B cell (primary cell): ENCODE measurements at regions not wholly inside any gene's neighbourhood (a gene's known extent, or its start where the extent isn't known, plus 50 kb on each side); places are given as distances from the start of the nearest gene placed in this dataset.

Source experiments
- ATAC-seq: fragments of 200-7000 bp; cut with Tn5 transposase; one replicate; pipeline ENCODE4 v1.10.0; 2021; ENCODE audit warnings: low read depth, mild to moderate bottlenecking, moderate number of reproducible peaks, moderate library complexity
- CTCF ChIA-PET: fragments of 350-600 bp; sonication (Branson Sonifier 250); formaldehyde crosslinking; loops from one replicate; lab custom pipeline; 2021; ENCODE audit warnings: antibody characterized with exemption, inconsistent platforms; lab: Charles Lee
- POLR2A ChIA-PET: fragments of 350-600 bp; sonication (Branson Sonifier 250); formaldehyde crosslinking; loops from one replicate; lab custom pipeline; 2021; ENCODE audit warnings: antibody characterized with exemption; lab: Charles Lee
- DNase-seq: peaks from one replicate; pipeline ENCODE4 v3.0.0; 2013
- H2AFZ ChIP-seq: 2 replicates; pipeline ENCODE4 v1.6.1; 2012; ENCODE audit warnings: mild to moderate bottlenecking, low read depth, low read length; ENCODE audit not compliant: insufficient read depth, poor library complexity, severe bottlenecking
- H3K27ac ChIP-seq, 2 donors: 1 replicate in 1 of 2; 2 replicates in 1 of 2; pipeline ENCODE4 v1.5.1; 2012 to 2013; ENCODE audit warnings: low read length in 2 of 2, mild to moderate bottlenecking in 2 of 2, moderate library complexity in 1 of 2
- H3K27me3 ChIP-seq, 4 experiments: fragments of 200-600 bp in 1 of 4; sonication (generic) in 1 of 4; replicated peaks in 1 of 4; 1 replicate in 2 of 4; 2 replicates in 2 of 4; pipeline versions ENCODE4 v1.6.1 to v1.7.0; 2013 to 2016; ENCODE audit warnings: low read length in 3 of 4, mild to moderate bottlenecking in 2 of 4, mixed read lengths in 1 of 4, moderate library complexity in 1 of 4; ENCODE audit not compliant: insufficient read depth in 4 of 4, control insufficient read depth in 3 of 4; ENCODE audit errors: control extremely low read depth in 1 of 4
- H3K36me3 ChIP-seq, 2 experiments: replicated peaks in 1 of 2; 1 replicate in 1 of 2; 2 replicates in 1 of 2; pipeline versions ENCODE4 v1.6.1 to v1.7.1; 2013; ENCODE audit warnings: low read length in 1 of 2; ENCODE audit not compliant: insufficient read depth in 2 of 2, control insufficient read depth in 1 of 2; ENCODE audit errors: control extremely low read depth in 1 of 2, extremely low read depth in 1 of 2
- H3K4me1 ChIP-seq, 2 donors: fragments of 200-600 bp in 1 of 2; sonication (generic) in 1 of 2; 1 replicate in 1 of 2; 2 replicates in 1 of 2; pipeline versions ENCODE4 v1.5.1 to v1.6.1; 2013 to 2017; ENCODE audit warnings: low read length in 2 of 2; ENCODE audit not compliant: control insufficient read depth in 2 of 2, insufficient read depth in 2 of 2
- H3K4me2 ChIP-seq: replicated peaks from 2 replicates; pipeline ENCODE3; 2012; ENCODE audit warnings: mild to moderate bottlenecking, low read depth, low read length; ENCODE audit not compliant: poor library complexity, severe bottlenecking
- H3K4me3 ChIP-seq, 5 experiments: fragments of 200-600 bp in 1 of 5; sonication (generic) in 1 of 5; 1 replicate in 3 of 5; 2 replicates in 2 of 5; pipeline versions ENCODE4 v1.5.1 to v1.7.0; 2011 to 2016; ENCODE audit warnings: low read length in 4 of 5, mild to moderate bottlenecking in 4 of 5, low read depth in 2 of 5, control low read depth in 1 of 5, moderate library complexity in 1 of 5; ENCODE audit not compliant: insufficient read depth in 1 of 5; ENCODE audit errors: control extremely low read depth in 1 of 5, extremely low read depth in 1 of 5
- H3K79me2 ChIP-seq: fragments of 200-600 bp; sonication (generic); one replicate; pipeline ENCODE4 v1.6.0; 2016; ENCODE audit warnings: low read length; ENCODE audit not compliant: control insufficient read depth, insufficient read depth
- H3K9ac ChIP-seq: fragments of 200-600 bp; sonication (generic); 2 replicates; pipeline ENCODE4 v1.6.1; 2017; ENCODE audit warnings: mild to moderate bottlenecking, low read length, moderate library complexity
- H3K9me3 ChIP-seq, 3 donors: one replicate each; pipeline versions ENCODE4 v1.6.1 to v1.7.1; 2013; ENCODE audit warnings: low read length in 2 of 3; ENCODE audit not compliant: control insufficient read depth in 2 of 3, insufficient read depth in 1 of 3; ENCODE audit errors: control extremely low read depth in 1 of 3
- H4K20me1 ChIP-seq: 2 replicates; pipeline ENCODE4 v1.6.0; 2012; ENCODE audit warnings: mild to moderate bottlenecking, low read length; ENCODE audit not compliant: insufficient read depth, control insufficient read depth, poor library complexity, severe bottlenecking
- H3K27ac Mint-ChIP-seq: one replicate; pipeline ENCODE4 v1.8.0; 2021; ENCODE audit warnings: mixed read lengths
- H3K27me3 Mint-ChIP-seq: one replicate; pipeline ENCODE4 v1.8.0; 2021; ENCODE audit warnings: mixed read lengths
- H3K4me1 Mint-ChIP-seq: one replicate; pipeline ENCODE4 v1.8.0; 2021; ENCODE audit warnings: mixed read lengths
- H3K4me3 Mint-ChIP-seq: one replicate; pipeline ENCODE4 v1.8.0; 2021; ENCODE audit warnings: mixed read lengths
- H3K9me3 Mint-ChIP-seq: one replicate; pipeline ENCODE4 v1.8.0; 2022; ENCODE audit warnings: mixed read lengths; ENCODE audit not compliant: insufficient read depth
- EZH2 ChIP-seq: IDR thresholded peaks from 2 replicates; pipeline ENCODE4 v1.6.1; 2012; ENCODE audit warnings: borderline replicate concordance, low read depth, mild to moderate bottlenecking, moderate library complexity, low read length; ENCODE audit not compliant: insufficient read depth, poor library complexity, severe bottlenecking
- WGBS: methylation state at CpG from one replicate; pipeline ENCODE4 v1.1.5; 2013; ENCODE audit warnings: missing lambda C conversion rate; ENCODE audit not compliant: insufficient coverage; 5-methylcytosine and 5-hydroxymethylcytosine counted together
- intact Hi-C: fragments of 100-400 bp; cut with micrococcal nuclease; formaldehyde crosslinking; loops from one replicate; pipeline ENCODE4 v1.10.0; 2022
- TF ChIP-seq, protein P1 (sequence below): fragments of 200-600 bp; IDR thresholded peaks from one replicate; pipeline ENCODE4 v1.8.0; 2022; ENCODE audit warnings: antibody characterized with exemption, mild to moderate bottlenecking

DNA sequence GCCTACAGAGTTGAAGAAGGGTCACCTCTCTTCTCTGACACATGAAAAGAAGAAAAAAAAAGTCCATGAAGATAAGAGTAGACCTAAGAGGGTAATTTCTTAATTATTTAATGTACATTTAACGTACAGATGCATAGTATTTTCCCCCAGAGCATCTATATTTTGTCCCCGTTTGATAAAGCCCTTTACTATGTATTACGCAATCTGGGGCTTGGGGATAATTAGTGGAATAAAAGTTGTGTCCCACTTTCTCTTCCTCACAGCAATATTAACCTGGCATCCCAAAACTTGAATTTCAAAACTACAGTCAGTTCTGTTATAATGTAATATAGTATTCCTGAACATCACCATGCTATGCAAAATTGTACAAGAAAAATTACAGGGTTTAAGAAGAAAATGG is 254.1 kb downstream of the SUCLG1 start:
- ChIA-PET CTCF (no interaction called here), POLR2A (no interaction called here)
- DNase-seq (no peak), ATAC-seq (no peak)
- Histone ChIP-seq H3K9ac (no peak overlapping the region), H3K4me2 (no peak overlapping the region), H2AFZ (no peak overlapping the region), H3K4me1 (no peaks in the 10 kb centered on the region), H3K79me2 (no peaks in the 10 kb centered on the region), H3K27me3 (no peaks in the 10 kb centered on the region), H4K20me1 (no peaks in the 10 kb centered on the region), H3K4me3 (no peak overlapping the region), H3K27ac (no peak overlapping the region), H3K9me3 (no peaks in the 10 kb centered on the region), H3K36me3 (no peaks in the 10 kb centered on the region)
- WGBS, result no CpG with 5 or more reads among the region's 3 CpGs
- H3K9me3 Mint-ChIP-seq, result no peaks in the 10 kb centered on the region
- peaks cover 14% of the 10 kb centered on the region for H3K27me3 Mint-ChIP-seq
- H3K27ac Mint-ChIP-seq, result no peak overlapping the region
- TF ChIP-seq, protein P1, sequence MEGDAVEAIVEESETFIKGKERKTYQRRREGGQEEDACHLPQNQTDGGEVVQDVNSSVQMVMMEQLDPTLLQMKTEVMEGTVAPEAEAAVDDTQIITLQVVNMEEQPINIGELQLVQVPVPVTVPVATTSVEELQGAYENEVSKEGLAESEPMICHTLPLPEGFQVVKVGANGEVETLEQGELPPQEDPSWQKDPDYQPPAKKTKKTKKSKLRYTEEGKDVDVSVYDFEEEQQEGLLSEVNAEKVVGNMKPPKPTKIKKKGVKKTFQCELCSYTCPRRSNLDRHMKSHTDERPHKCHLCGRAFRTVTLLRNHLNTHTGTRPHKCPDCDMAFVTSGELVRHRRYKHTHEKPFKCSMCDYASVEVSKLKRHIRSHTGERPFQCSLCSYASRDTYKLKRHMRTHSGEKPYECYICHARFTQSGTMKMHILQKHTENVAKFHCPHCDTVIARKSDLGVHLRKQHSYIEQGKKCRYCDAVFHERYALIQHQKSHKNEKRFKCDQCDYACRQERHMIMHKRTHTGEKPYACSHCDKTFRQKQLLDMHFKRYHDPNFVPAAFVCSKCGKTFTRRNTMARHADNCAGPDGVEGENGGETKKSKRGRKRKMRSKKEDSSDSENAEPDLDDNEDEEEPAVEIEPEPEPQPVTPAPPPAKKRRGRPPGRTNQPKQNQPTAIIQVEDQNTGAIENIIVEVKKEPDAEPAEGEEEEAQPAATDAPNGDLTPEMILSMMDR, result no peak
- intact Hi-C loops, result no loop called here
- no peaks in the 10 kb centered on the region for H3K4me1 Mint-ChIP-seq
- no peak overlapping the region for H3K4me3 Mint-ChIP-seq

- H4K20me1 ChIP-seq, result no peaks in the 10 kb centered on the region
- Mint-ChIP-seq H3K27me3 (peaks cover 6% of the 10 kb centered on the region), H3K4me3 (no peak overlapping the region), H3K9me3 (no peaks in the 10 kb centered on the region), H3K27ac (no peak overlapping the region), H3K4me1 (no peaks in the 10 kb centered on the region)
- CTCF ChIA-PET, result no interaction called here
- TF ChIP-seq, protein P1, result no peak
- no peak for TF ChIP-seq EZH2
- no peak overlapping the region for H3K4me3 ChIP-seq
- H3K79me2 ChIP-seq, result no peaks in the 10 kb centered on the region
- H3K4me2 ChIP-seq, result no peak overlapping the region
- POLR2A ChIA-PET, result no interaction called here
- H3K9me3 ChIP-seq, result no peaks in the 10 kb centered on the region
- no peaks in the 10 kb centered on the region for H3K4me1 ChIP-seq
- no peaks in the 10 kb centered on the region for H3K27me3 ChIP-seq
- DNase-seq (no peak), ATAC-seq (no peak)
- H3K27ac ChIP-seq, result no peak overlapping the region
- WGBS, result 100% methylated on average over 1 of the region's 4 CpGs
- no peak overlapping the region for H2AFZ ChIP-seq
- intact Hi-C loops, result no loop called here
- H3K36me3 ChIP-seq, result no peaks in the 10 kb centered on the region
- H3K9ac ChIP-seq, result no peak overlapping the region
These were observed 256.9 kb downstream of the SUCLG1 start for GRCh38 chr2:84202166-84202565.
